HG03342 (cell line): ENCODE measurements at regions not wholly inside any gene's neighbourhood (a gene's known extent, or its start where the extent isn't known, plus 50 kb on each side); places are given as distances from the start of the nearest gene placed in this dataset.

ENCODE experiments used
- ATAC-seq: cut with Tn5 transposase; IDR thresholded peaks from one replicate; pipeline ENCODE4 v1.9.1; 2021; ENCODE audit warnings: mild to moderate bottlenecking, moderate library complexity; ENCODE audit not compliant: unreplicated experiment

GRCh38 chr10:121290674-121291073 lies 307.6 kb downstream of the FGFR2 start:
- no peak for ATAC-seq

GRCh38 chr10:121291376-121291775 lies 306.9 kb downstream of the FGFR2 start:
- no peak for ATAC-seq

- ATAC-seq, result no peak
Observed at GRCh38 chr10:121291823-121292222, 306.4 kb downstream of the FGFR2 start.

GRCh38 chr10:121292321-121292720 lies 305.9 kb downstream of the FGFR2 start:
- no peak for ATAC-seq

- no peak for ATAC-seq
Observed at GRCh38 chr10:121293110-121293509, 305.1 kb downstream of the FGFR2 start.

GRCh38 chr10:121294630-121295029 lies 303.6 kb downstream of the FGFR2 start:
- ATAC-seq, result no peak

- ATAC-seq, result no peak
Observed at GRCh38 chr10:121296378-121296777, 301.9 kb downstream of the FGFR2 start.

GRCh38 chr10:121296881-121297585 lies 301.2 kb downstream of the FGFR2 start:
- no peak for ATAC-seq

- ATAC-seq, result no peak
Observed at GRCh38 chr10:121300723-121301122, 297.5 kb downstream of the FGFR2 start.

- no peak for ATAC-seq
Observed at GRCh38 chr10:121302541-121303180, 295.6 kb downstream of the FGFR2 start.

GRCh38 chr10:121303287-121303890 lies 294.9 kb downstream of the FGFR2 start:
- no peak for ATAC-seq

- no peak for ATAC-seq
Observed at GRCh38 chr10:121305066-121305465, 293.2 kb downstream of the FGFR2 start.

GRCh38 chr10:121306159-121306673 lies 292.0 kb downstream of the FGFR2 start:
- no peak for ATAC-seq

- no peak for ATAC-seq
Observed at GRCh38 chr10:121307411-121307980, 290.7 kb downstream of the FGFR2 start.

- no peak for ATAC-seq
Observed at GRCh38 chr10:121308020-121308419, 290.2 kb downstream of the FGFR2 start.

GRCh38 chr10:121309164-121309563 lies 289.1 kb downstream of the FGFR2 start:
- no peak for ATAC-seq

GRCh38 chr10:121310151-121310711 lies 288.0 kb downstream of the FGFR2 start:
- ATAC-seq, result no peak

- no peak for ATAC-seq
Observed at GRCh38 chr10:121311812-121312443, 286.3 kb downstream of the FGFR2 start.

- no peak for ATAC-seq
Observed at GRCh38 chr10:121312587-121312986, 285.7 kb downstream of the FGFR2 start.

- no peak for ATAC-seq
Observed at GRCh38 chr10:121313119-121313875, 284.9 kb downstream of the FGFR2 start.
